Upper lobe of left lung (tissue), 6 donors: ENCODE measurements at regions not wholly inside any gene's neighbourhood (a gene's known extent, or its start where the extent isn't known, plus 50 kb on each side); places are given as distances from the start of the nearest gene placed in this dataset.

ENCODE experiments used
- ATAC-seq, 2 donors: fragments of 200-7000 bp; cut with Tn5 transposase; one replicate each; pipeline ENCODE4 v1.9.1; 2022; ENCODE audit warnings: mild to moderate bottlenecking in 2 of 2, moderate library complexity in 2 of 2; ENCODE audit not compliant: low FRiP score in 2 of 2
- DNase-seq, 2 donors: peaks; one replicate each; pipeline ENCODE4 v3.0.0-alpha.2; 2019 to 2020
- H3K27ac ChIP-seq, 4 donors: fragments of 200-600 bp; sonication (generic); one replicate each; pipeline ENCODE4 v1.5.1; 2016 to 2019
- H3K27me3 ChIP-seq, 4 donors: fragments of 200-600 bp; sonication (generic); one replicate each; pipeline ENCODE4 v1.5.1; 2017 to 2019
- H3K36me3 ChIP-seq, 4 donors: fragments of 200-600 bp; sonication (generic); one replicate each; pipeline ENCODE4 v1.5.1; 2016 to 2019
- H3K4me1 ChIP-seq, 4 donors: fragments of 200-600 bp; sonication (generic); one replicate each; pipeline ENCODE4 v1.5.1; 2018 to 2019
- H3K4me3 ChIP-seq, 4 donors: fragments of 200-600 bp; sonication (generic); one replicate each; pipeline ENCODE4 v1.5.1; 2017 to 2019; ENCODE audit warnings: mild to moderate bottlenecking in 2 of 4, moderate library complexity in 1 of 4
- H3K9me3 ChIP-seq, 4 donors: fragments of 200-600 bp; sonication (generic); one replicate each; pipeline ENCODE4 v1.5.1; 2018 to 2019
- EP300 ChIP-seq, 4 donors: sonication (generic); formaldehyde crosslinking; IDR thresholded peaks; one replicate each; pipeline ENCODE4 v1.5.1; 2017; ENCODE audit warnings: antibody characterized with exemption in 4 of 4, control low read depth in 2 of 4
- POLR2A ChIP-seq, 4 donors: fragments of 450-650 bp; IDR thresholded peaks; one replicate each; pipeline ENCODE4 v1.5.1; 2016 to 2017; ENCODE audit warnings: antibody characterized with exemption in 4 of 4, mild to moderate bottlenecking in 2 of 4
- POLR2AphosphoS5 ChIP-seq, 2 donors: sonication (generic); formaldehyde crosslinking; IDR thresholded peaks; one replicate each; pipeline ENCODE4 v1.5.1; 2017; ENCODE audit warnings: antibody characterized with exemption in 2 of 2
- WGBS, 2 donors: methylation state at CpG; one replicate each; pipeline ENCODE4 v1.1.5; 2017 to 2018; 5-methylcytosine and 5-hydroxymethylcytosine counted together
- TF ChIP-seq, protein P1 (sequence below), 6 experiments: fragments of 450-650 bp in 4 of 6; fragments of 200-600 bp in 2 of 6; sonication (generic) in 2 of 6; IDR thresholded peaks; one replicate each; pipeline ENCODE4 v1.5.1; 2016 to 2019; ENCODE audit warnings: antibody characterized with exemption in 6 of 6
- donor health status: DM: no; HTN: no; CAD: no; lungs with moderate emphysema.
- donor health status: DM: no; HTN: yes; CAD: no; lungs with severe emphysema.

DNA sequence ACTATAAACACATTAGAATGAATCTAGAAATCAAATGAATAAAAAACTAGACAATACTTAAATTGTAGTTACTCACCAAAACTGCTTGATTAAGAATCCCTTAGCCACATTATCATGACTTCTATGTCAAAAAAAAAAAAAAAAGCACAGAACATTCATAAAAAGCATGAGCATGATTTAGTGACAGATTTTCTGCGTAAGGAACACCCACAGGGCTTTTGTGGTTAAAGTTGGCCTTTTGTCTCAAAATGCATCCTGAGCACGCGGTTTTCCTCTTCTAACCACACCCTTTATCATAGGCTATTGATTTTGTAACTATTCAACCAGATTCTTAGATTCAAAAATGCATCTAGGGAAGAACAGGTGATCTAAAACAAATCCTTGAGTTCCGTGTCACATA is 334.0 kb upstream of the NR2F2 start:
- WGBS, 2 donors, result 56 to 66% methylated on average over 4 of the region's 4 CpGs

DNA sequence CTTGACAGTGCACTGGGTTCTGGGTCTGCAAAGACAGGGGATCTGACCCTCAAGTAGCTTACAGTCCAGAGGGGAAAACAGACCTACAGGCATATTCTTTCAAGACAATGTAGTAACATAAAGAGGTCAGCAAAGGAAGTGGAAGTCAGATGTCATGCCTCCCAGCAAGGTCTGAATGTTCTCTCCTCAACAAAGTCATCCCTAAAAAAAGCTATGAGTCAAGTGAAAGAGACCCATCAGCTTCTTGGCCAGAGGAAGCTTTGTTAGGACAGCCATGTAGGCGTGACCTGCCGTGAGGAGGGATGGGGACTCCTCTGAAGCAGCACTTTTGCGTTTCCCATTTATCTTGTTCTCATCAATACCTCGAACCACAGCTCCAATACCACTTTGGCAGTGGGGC is 331.6 kb upstream of the NR2F2 start:
- no peaks in the 10 kb centered on the region for H3K9me3 ChIP-seq
- DNase-seq (no peak), ATAC-seq (no peak)
- H3K4me1 ChIP-seq, result no peaks in the 10 kb centered on the region
- no peaks in the 10 kb centered on the region for H3K27me3 ChIP-seq
- no peak overlapping the region for H3K4me3 ChIP-seq
- no peaks in the 10 kb centered on the region for H3K36me3 ChIP-seq
- TF ChIP-seq POLR2A (IDR thresholded peaks at IDR 0.05) (no peak), POLR2AphosphoS5 (IDR thresholded peaks at IDR 0.05) (no peak)
- TF ChIP-seq, protein P1, sequence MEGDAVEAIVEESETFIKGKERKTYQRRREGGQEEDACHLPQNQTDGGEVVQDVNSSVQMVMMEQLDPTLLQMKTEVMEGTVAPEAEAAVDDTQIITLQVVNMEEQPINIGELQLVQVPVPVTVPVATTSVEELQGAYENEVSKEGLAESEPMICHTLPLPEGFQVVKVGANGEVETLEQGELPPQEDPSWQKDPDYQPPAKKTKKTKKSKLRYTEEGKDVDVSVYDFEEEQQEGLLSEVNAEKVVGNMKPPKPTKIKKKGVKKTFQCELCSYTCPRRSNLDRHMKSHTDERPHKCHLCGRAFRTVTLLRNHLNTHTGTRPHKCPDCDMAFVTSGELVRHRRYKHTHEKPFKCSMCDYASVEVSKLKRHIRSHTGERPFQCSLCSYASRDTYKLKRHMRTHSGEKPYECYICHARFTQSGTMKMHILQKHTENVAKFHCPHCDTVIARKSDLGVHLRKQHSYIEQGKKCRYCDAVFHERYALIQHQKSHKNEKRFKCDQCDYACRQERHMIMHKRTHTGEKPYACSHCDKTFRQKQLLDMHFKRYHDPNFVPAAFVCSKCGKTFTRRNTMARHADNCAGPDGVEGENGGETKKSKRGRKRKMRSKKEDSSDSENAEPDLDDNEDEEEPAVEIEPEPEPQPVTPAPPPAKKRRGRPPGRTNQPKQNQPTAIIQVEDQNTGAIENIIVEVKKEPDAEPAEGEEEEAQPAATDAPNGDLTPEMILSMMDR (IDR thresholded peaks at IDR 0.05), result no peak
- 95 to 97% methylated on average over 4 of the region's 4 CpGs for WGBS, 2 donors
- no peak overlapping the region for H3K27ac ChIP-seq

More for the DNA sequence above, 334.0 kb upstream of the NR2F2 start:
- H3K27ac ChIP-seq, result no peak overlapping the region
- H3K4me3 ChIP-seq, result no peak overlapping the region
- no peaks in the 10 kb centered on the region for H3K36me3 ChIP-seq
- DNase-seq, result no peak
- ATAC-seq, result no peak
- no peaks in the 10 kb centered on the region for H3K27me3 ChIP-seq
- H3K9me3 ChIP-seq, result no peaks in the 10 kb centered on the region
- H3K4me1 ChIP-seq, result no peaks in the 10 kb centered on the region
- TF ChIP-seq EP300 (IDR thresholded peaks at IDR 0.05) (no peak), POLR2AphosphoS5 (IDR thresholded peaks at IDR 0.05) (no peak), POLR2A (IDR thresholded peaks at IDR 0.05) (no peak)
- TF ChIP-seq, protein P1 (IDR thresholded peaks at IDR 0.05), result no peak

DNA sequence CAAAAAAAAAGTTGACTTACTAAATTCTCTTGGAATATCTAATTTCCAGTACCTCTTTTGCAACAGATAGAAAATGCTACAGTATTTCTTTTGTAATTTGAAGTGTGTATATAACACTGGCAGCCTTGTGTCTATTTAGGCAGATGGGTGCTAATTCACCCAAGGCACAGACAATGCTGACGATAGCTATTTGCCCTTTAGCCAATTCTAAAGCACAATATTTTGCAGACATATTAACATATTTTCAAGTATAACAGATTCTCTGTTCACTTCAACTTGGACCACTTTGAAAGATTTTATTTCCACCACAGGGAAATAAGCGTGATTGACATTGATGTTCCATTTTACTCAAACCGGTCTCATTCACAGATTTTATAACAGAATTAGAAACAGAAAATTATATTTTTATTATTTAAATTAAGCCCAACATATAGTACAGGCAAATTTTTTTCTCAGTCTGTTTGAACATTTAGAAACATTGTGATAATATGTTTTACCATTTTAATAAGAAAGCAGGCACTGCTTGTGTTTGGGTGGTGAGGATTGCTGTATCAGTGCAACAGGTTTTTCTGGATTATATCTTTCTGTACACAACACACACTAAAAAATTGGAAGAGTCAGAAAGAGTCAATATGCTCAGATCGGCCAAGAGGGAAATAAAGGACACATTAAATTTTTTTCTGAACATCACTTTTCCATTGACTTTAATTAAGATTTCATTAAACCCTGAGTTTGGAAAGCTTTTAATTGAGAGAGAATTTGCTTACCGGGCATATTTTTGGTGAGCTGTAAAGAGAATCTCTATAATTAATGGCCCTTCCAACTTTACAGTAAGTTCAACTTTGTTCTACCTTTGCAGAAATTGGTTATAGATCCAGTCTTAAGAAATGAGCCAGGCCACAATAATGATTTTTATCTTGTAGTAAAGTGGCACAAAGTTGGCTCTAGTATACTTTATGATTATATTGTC is 327.3 kb upstream of the NR2F2 start:
- ATAC-seq, result no peak
- no peaks in the 10 kb centered on the region for H3K27me3 ChIP-seq
- no peaks in the 10 kb centered on the region for H3K36me3 ChIP-seq
- WGBS, 2 donors, result 90 to 92% methylated on average over 5 of the region's 5 CpGs
- H3K4me3 ChIP-seq, result no peak overlapping the region
- no peak for TF ChIP-seq POLR2AphosphoS5 (IDR thresholded peaks at IDR 0.05)
- TF ChIP-seq, protein P1 (IDR thresholded peaks at IDR 0.05), result no peak
- no peak for TF ChIP-seq POLR2A (IDR thresholded peaks at IDR 0.05)
- TF ChIP-seq EP300 (IDR thresholded peaks at IDR 0.05), result no peak
- no peak for DNase-seq
- H3K27ac ChIP-seq, result no peak overlapping the region
- H3K4me1 ChIP-seq, result no peaks in the 10 kb centered on the region
- H3K9me3 ChIP-seq, result no peaks in the 10 kb centered on the region

DNA sequence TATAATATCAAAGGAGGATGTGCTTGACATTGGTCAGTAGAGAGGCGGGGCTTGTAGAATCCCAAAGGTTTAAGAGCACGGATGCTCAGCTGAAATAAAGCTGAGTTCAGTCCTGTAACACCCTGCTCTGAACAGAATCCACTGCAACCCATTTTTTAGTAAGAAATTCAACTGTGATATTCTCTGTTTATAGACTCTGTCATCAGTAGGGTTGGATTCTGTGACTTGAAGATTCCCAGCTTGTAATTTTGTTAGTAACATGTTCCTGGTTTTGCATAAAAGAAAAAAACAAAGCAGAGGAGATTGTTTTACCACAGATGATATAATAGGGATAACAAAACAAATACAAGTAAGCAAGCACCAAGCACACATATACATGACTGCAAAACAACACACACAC is 324.6 kb upstream of the NR2F2 start:
- H3K27ac ChIP-seq, result no peak overlapping the region
- no peaks in the 10 kb centered on the region for H3K4me1 ChIP-seq
- no peak for TF ChIP-seq POLR2AphosphoS5 (IDR thresholded peaks at IDR 0.05)
- TF ChIP-seq, protein P1 (IDR thresholded peaks at IDR 0.05), result no peak
- no peaks in the 10 kb centered on the region for H3K36me3 ChIP-seq
- DNase-seq, result no peak
- ATAC-seq, result no peak
- no peaks in the 10 kb centered on the region for H3K9me3 ChIP-seq
- WGBS, 2 donors, result 68 to 77% methylated on average over 2 of the region's 2 CpGs
- no peaks in the 10 kb centered on the region for H3K27me3 ChIP-seq
- H3K4me3 ChIP-seq, result no peak overlapping the region

DNA sequence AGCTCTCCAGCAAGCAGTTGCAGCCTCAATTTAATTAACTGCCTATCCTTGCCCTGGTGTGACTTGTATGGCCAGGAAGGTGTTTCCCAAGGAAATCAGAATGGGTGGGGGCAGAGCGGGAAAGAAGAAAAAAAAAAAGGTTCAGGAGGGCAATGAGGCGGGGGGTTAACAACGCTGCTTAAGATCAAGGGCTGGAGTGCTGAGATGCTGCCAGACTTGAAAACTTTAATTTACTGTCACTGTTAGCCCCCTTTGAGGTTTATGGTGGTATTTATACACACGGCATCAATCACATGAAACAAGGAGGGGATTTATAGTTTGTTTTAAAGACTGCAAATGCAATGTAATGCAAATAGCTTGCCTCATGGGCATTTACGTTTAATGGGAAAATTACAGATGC is 319.4 kb upstream of the NR2F2 start:
- no peak for ATAC-seq
- no peak for TF ChIP-seq POLR2AphosphoS5 (IDR thresholded peaks at IDR 0.05)
- TF ChIP-seq POLR2A (IDR thresholded peaks at IDR 0.05), result no peak
- TF ChIP-seq, protein P1 (IDR thresholded peaks at IDR 0.05), result no peak
- Histone ChIP-seq H3K27me3 (no peaks in the 10 kb centered on the region), H3K4me3 (no peak overlapping the region), H3K9me3 (no peaks in the 10 kb centered on the region), H3K36me3 (no peaks in the 10 kb centered on the region), H3K27ac (no peak overlapping the region), H3K4me1 (no peaks in the 10 kb centered on the region)
- DNase-seq, result no peak
- 65 to 76% methylated on average over 5 of the region's 5 CpGs for WGBS, 2 donors
